ENCODE measurements at regions not wholly inside any gene's neighbourhood (a gene's known extent, or its start where the extent isn't known, plus 50 kb on each side); places are given as distances from the start of the nearest gene placed in this dataset.
"Not testable (repeated sequence)": the region's sequence is repeated elsewhere in the genome, so short reads cannot be mapped to it uniquely, and the experiment has no call there.

DNA sequence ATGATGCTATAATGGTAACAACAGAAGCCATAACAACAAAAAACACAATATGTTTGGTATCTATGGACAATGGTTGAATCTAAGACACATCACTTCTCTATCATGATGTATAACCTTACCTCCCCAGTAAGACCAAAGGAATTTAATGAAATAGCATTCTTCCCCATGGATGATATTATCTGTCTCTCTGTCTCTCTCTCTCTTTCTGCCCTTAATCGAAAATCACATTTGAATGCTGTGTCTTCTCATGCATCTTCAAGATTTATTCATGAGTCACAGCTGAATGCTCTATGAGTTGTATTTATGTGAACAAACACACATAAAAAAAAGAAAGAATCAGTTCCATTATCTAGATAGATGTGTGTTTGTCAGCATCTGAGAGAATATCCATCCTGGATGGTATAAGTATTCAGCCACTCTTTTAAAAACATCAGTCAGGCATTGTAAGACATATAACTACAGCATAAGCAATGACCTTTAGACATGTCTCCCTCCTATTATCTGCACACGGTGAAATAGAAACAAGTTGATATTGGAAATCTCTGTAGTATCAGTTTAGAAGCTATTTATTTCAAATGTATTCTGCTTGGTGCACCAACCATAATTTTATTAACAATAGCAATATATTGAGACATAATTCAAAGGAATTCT is 433.3 kb downstream of the TOX3 start:
- TF ChIP-seq, protein P1, sequence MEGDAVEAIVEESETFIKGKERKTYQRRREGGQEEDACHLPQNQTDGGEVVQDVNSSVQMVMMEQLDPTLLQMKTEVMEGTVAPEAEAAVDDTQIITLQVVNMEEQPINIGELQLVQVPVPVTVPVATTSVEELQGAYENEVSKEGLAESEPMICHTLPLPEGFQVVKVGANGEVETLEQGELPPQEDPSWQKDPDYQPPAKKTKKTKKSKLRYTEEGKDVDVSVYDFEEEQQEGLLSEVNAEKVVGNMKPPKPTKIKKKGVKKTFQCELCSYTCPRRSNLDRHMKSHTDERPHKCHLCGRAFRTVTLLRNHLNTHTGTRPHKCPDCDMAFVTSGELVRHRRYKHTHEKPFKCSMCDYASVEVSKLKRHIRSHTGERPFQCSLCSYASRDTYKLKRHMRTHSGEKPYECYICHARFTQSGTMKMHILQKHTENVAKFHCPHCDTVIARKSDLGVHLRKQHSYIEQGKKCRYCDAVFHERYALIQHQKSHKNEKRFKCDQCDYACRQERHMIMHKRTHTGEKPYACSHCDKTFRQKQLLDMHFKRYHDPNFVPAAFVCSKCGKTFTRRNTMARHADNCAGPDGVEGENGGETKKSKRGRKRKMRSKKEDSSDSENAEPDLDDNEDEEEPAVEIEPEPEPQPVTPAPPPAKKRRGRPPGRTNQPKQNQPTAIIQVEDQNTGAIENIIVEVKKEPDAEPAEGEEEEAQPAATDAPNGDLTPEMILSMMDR (IDR thresholded peaks at IDR 0.05): no peak
- TF ChIP-seq POLR2A (IDR thresholded peaks at IDR 0.05): no peak
- DNase-seq: no peak
- Histone ChIP-seq H3K27me3 (no peaks in the 10 kb centered on the region), H3K4me1 (no peaks in the 10 kb centered on the region), H3K9me3 (no peaks in the 10 kb centered on the region), H3K4me3 (no peak overlapping the region), H3K27ac (peak overlapping the region in 2 of 4 donors; percentile 9 to 18), H3K36me3 (replicated peaks in 1 of 2; ENCODE audit: insufficient read depth in 1 of 2, low read depth in 2 of 2) (no peaks in the 10 kb centered on the region)
- no peak for ATAC-seq
- intact Hi-C loops (cut with DNase I): no loop called here
- 38 to 45% methylated on average over 2 of the region's 2 CpGs for WGBS, 2 donors

DNA sequence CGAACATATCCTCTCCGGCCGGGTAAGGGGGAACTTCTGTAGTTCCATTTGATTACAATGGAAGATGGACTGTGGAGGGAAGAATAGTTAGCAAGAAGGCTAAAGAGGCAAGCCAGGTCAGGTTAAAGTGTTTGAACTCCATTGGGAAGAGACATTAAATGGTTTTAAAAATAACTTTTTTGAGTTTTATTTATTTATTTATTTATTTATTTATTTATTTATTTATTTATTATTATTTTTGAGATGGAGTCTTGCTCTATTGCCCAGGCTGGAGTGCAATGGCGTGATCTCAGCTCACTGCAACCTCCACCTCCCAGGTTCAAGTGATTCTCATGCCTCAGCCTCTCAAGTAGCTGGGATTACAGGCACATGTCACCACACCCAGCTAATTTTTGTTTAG is 441.9 kb downstream of the TOX3 start:
- ATAC-seq; H3K36me3 ChIP-seq (replicated peaks in 1 of 2; ENCODE audit: insufficient read depth in 1 of 2, low read depth in 2 of 2); H3K27me3 ChIP-seq; intact Hi-C loops (cut with DNase I); H3K27ac ChIP-seq; H3K4me3 ChIP-seq; DNase-seq; H3K9me3 ChIP-seq; H3K4me1 ChIP-seq: not testable (repeated sequence)
- WGBS, 2 donors: 74 to 82% methylated on average over 4 of the region's 4 CpGs

DNA sequence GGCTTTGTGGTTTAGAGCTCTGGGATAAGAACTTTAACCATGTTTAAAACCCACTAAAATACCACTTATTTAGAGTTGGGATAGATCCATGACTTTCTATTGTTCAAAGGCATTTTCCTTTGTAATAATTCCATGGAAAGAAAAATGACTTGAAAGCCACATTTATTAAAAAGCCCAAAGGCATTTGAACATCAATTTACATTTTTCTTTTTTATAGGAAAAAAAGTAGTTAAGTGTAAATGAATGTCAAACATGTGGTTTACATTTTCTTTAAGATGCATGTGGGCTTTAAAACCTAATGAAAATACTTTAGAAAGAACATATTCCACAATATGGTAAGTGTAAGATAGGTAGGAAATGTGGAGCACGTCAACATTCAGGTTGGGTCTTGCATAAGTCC is 443.2 kb downstream of the TOX3 start:
- TF ChIP-seq, protein P1 (IDR thresholded peaks at IDR 0.05): no peak
- no peak for TF ChIP-seq POLR2A (IDR thresholded peaks at IDR 0.05)
- no peak for ATAC-seq
- H3K4me1 ChIP-seq: peaks cover 7% of the 10 kb centered on the region
- H3K27me3 ChIP-seq: no peaks in the 10 kb centered on the region
- H3K9me3 ChIP-seq: no peaks in the 10 kb centered on the region
- no peaks in the 10 kb centered on the region for H3K36me3 ChIP-seq (replicated peaks in 1 of 2; ENCODE audit: insufficient read depth in 1 of 2, low read depth in 2 of 2)
- intact Hi-C loops (cut with DNase I): no loop called here
- H3K27ac ChIP-seq: no peak overlapping the region
- 75 to 83% methylated on average over 1 of the region's 1 CpG for WGBS, 2 donors
- H3K4me3 ChIP-seq: no peak overlapping the region
- DNase-seq: no peak

DNA sequence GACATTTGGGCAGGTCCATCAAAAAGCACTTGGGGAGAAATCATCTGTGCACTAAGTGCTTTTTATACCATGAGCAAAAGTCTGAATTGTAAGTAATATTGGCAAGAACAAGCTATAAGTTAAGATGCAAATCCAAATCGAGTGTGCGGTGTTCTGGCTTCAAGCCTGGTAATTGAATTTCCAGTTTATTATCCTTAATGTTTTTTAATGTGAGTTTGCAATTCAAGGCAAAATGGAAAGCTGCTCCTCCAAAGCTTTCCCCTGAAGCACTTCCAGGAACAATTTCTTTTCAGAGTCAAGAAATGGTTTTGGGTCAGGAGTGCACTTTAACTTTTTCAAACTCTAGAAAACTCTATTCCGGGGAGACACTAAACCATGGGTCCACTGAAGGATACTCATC is 445.7 kb downstream of the TOX3 start:
- no peaks in the 10 kb centered on the region for H3K36me3 ChIP-seq (replicated peaks in 1 of 2; ENCODE audit: insufficient read depth in 1 of 2, low read depth in 2 of 2)
- no peaks in the 10 kb centered on the region for H3K27me3 ChIP-seq
- no peaks in the 10 kb centered on the region for H3K9me3 ChIP-seq
- 72 to 76% methylated on average over 3 of the region's 3 CpGs for WGBS, 2 donors
- intact Hi-C loops (cut with DNase I): no loop called here
- H3K4me1 ChIP-seq: peaks cover 7% of the 10 kb centered on the region
- ATAC-seq: no peak
- no peak overlapping the region for H3K4me3 ChIP-seq
- no peak for TF ChIP-seq POLR2A (IDR thresholded peaks at IDR 0.05)
- TF ChIP-seq, protein P1 (IDR thresholded peaks at IDR 0.05): no peak
- H3K27ac ChIP-seq: no peak overlapping the region
- no peak for DNase-seq

DNA sequence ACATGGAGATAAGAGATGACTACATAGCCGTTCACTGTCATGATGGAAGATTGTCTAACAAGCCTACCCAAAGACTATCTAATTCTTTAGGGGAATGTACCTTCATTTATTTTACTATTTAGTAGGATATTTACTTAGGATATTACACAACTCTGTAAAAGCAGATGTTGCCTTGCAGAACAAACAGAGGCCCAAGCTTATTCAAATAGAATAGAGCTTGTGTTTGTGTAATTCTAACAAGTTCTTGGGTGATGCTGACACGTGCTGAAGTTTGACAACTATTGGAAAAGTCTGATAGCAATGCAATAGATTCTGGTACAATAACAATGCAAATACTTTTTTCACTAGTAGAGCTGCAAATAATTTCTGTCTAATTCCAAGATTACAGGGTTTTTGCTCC is 447.6 kb downstream of the TOX3 start:
- ATAC-seq (no peak), DNase-seq (no peak)
- H3K9me3 ChIP-seq: no peaks in the 10 kb centered on the region
- no peaks in the 10 kb centered on the region for H3K36me3 ChIP-seq (replicated peaks in 1 of 2; ENCODE audit: insufficient read depth in 1 of 2, low read depth in 2 of 2)
- no peak overlapping the region for H3K4me3 ChIP-seq
- intact Hi-C loops (cut with DNase I): no loop called here
- H3K4me1 ChIP-seq: peaks cover 7% of the 10 kb centered on the region
- H3K27ac ChIP-seq: no peak overlapping the region
- WGBS, 2 donors: 29 to 30% methylated on average over 2 of the region's 2 CpGs
- TF ChIP-seq POLR2A (IDR thresholded peaks at IDR 0.05): no peak
- TF ChIP-seq, protein P1 (IDR thresholded peaks at IDR 0.05): no peak
- H3K27me3 ChIP-seq: no peaks in the 10 kb centered on the region
